NB4 (cell line): ENCODE measurements at regions not wholly inside any gene's neighbourhood (a gene's known extent, or its start where the extent isn't known, plus 50 kb on each side); places are given as distances from the start of the nearest gene placed in this dataset.

Experiments
- DNase-seq: peaks from one replicate; pipeline ENCODE4 v3.0.0; 2010; ENCODE audit warnings: low read depth
- H3K4me3 ChIP-seq: one replicate; pipeline ENCODE4 v1.5.1; 2011; ENCODE audit warnings: mild to moderate bottlenecking, low read depth, low read length, moderate library complexity
- MYC ChIP-seq: IDR thresholded peaks from 2 replicates; pipeline ENCODE4 v1.6.1; 2011; ENCODE audit warnings: low read depth, low read length
- POLR2A ChIP-seq: IDR thresholded peaks from 2 replicates; pipeline ENCODE4 v1.6.1; 2011; ENCODE audit warnings: mild to moderate bottlenecking; ENCODE audit not compliant: insufficient read length; ENCODE audit errors: extremely low read depth
- TF ChIP-seq, protein P1 (sequence below): IDR thresholded peaks from 2 replicates; pipeline ENCODE4 v1.6.1; 2011; ENCODE audit warnings: low read depth, low read length
- TF ChIP-seq, protein P2 (sequence below): IDR thresholded peaks from one replicate; pipeline ENCODE4 v1.5.1; 2012; ENCODE audit warnings: low read depth, low read length

DNA sequence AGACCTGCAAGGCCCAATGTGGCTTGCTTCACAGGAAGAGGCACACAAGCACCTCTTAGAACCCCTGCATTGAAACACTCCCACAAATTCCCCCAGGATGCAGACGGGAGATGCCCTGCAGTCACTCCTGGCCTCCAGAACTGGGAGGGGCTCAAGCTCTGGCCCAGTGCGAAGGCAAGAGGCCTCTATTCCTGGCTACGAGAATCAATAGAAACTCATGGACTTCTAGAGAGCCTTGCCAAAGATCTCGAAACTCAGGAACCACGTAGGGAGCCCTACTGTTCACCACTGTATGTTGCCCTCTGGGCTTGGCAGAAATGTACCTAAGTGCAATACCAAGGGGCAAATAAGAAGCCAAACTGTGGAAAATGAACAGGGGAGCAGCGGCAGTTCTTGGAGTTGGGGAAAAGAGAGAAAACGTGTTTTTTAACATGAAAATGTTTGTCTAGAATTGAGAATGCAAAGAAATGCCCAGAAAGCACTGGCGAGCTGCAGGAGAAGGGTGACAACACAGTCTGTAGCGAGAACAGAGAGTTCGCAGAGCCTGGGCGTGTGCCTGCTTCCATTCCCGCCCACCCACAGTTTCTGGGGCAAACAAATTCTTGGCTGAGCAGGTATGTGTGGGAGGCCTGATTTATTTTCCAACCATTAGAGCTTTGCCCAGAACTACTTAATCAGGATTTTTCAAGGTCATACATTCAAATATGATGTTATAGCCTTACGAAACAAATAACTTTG is 260.5 kb upstream of the KLF14 start:
- DNase-seq = no peak
- H3K4me3 ChIP-seq = no peak overlapping the region
- TF ChIP-seq, protein P1, sequence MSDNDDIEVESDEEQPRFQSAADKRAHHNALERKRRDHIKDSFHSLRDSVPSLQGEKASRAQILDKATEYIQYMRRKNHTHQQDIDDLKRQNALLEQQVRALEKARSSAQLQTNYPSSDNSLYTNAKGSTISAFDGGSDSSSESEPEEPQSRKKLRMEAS = no peak
- TF ChIP-seq, protein P2, sequence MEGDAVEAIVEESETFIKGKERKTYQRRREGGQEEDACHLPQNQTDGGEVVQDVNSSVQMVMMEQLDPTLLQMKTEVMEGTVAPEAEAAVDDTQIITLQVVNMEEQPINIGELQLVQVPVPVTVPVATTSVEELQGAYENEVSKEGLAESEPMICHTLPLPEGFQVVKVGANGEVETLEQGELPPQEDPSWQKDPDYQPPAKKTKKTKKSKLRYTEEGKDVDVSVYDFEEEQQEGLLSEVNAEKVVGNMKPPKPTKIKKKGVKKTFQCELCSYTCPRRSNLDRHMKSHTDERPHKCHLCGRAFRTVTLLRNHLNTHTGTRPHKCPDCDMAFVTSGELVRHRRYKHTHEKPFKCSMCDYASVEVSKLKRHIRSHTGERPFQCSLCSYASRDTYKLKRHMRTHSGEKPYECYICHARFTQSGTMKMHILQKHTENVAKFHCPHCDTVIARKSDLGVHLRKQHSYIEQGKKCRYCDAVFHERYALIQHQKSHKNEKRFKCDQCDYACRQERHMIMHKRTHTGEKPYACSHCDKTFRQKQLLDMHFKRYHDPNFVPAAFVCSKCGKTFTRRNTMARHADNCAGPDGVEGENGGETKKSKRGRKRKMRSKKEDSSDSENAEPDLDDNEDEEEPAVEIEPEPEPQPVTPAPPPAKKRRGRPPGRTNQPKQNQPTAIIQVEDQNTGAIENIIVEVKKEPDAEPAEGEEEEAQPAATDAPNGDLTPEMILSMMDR = no peak
- no peak for TF ChIP-seq POLR2A
- TF ChIP-seq MYC = no peak

DNA sequence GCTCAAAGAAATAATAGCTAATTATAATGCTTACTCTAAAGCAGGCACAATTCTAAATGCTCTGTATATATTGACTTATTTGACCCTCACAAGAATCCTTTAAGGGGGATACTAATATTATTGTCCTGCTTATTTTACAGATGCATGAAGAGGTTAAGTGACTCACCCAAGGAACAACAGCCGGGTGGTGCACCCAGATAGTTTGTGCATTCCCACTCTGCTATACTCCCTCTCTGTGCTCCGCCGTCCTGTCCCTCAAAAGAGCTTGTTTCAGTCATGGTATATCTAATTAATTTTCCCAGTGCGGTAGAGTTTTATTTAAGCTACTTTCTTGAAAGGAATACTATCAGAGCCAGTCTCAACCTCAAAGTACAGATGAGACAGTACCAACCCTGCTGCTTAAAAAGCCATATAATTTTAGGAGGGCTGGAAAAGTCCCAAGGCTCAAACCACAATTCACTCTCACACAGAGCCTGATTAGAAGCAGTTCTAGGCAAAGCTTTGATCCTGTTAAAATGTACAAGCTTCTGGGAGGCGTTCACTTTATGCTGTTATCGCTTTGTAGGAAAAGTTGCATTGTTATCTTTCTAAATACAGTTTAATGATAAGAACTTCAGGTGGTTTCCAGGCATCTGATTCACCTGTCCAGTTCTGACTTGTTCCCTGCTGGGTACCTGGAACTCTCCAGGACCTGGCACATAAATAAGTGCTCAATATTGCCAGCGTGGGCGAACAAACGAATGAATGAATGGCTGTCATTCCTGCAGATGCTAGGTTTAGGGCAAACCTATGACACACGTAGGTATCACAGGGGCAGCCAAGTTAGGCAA is 261.5 kb upstream of the KLF14 start:
- TF ChIP-seq MYC (no peak), POLR2A (no peak)
- TF ChIP-seq, protein P2 = no peak
- TF ChIP-seq, protein P1 = no peak
- H3K4me3 ChIP-seq = no peak overlapping the region
- DNase-seq = no peak

DNA sequence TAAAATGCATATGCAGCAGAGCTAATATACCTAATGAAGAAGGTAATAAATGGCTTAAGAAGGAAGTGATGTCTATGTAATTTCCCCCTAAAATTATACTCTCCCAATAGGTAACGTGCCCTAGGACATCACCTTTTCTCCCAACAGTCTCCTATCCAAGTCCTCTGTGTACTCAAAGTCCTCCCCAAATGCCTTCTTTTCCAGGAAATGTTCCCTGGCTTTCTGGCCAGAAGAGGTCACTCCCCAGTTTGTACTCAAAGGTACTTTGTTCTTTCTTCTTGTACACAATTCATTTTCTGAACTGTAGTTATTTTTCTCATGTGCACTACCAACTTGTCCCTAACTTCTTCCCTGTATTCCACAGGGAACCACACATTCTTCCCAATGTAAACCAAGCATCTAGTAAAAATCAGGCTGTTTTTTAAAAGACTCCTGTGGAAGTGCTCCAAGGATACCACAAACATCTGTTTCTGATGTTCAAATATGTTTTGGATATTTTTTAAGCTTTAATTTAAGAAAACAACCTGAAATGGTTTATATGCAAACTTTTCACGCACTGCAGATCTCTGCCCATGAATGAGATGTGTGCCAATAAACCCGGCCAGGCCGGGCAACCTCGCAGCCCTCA is 262.3 kb upstream of the KLF14 start:
- H3K4me3 ChIP-seq = no peak overlapping the region
- TF ChIP-seq, protein P2 = no peak
- no peak for DNase-seq

DNA sequence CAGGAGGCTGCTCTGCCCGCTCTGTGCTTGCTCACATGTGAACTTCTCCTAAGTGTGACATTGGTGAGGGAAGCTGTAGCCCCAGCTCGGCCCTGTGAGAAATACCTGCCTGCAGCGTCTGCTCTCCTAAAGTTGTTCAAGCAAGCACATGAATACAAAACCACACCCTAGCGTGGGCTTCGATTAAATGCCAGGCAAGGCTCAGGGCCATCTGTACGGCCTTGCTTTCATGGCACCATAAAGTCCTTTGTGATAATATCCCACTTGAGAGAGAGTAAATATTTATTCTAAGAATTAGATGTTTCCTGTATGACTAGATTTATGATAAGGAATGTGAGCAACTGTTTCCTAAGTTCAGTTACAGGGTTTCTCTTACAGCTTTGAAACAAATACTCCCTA is 262.8 kb upstream of the KLF14 start:
- H3K4me3 ChIP-seq = no peak overlapping the region
- TF ChIP-seq, protein P2 = no peak
- TF ChIP-seq, protein P1 = no peak
- TF ChIP-seq POLR2A (no peak), MYC (no peak)
- DNase-seq = no peak

DNA sequence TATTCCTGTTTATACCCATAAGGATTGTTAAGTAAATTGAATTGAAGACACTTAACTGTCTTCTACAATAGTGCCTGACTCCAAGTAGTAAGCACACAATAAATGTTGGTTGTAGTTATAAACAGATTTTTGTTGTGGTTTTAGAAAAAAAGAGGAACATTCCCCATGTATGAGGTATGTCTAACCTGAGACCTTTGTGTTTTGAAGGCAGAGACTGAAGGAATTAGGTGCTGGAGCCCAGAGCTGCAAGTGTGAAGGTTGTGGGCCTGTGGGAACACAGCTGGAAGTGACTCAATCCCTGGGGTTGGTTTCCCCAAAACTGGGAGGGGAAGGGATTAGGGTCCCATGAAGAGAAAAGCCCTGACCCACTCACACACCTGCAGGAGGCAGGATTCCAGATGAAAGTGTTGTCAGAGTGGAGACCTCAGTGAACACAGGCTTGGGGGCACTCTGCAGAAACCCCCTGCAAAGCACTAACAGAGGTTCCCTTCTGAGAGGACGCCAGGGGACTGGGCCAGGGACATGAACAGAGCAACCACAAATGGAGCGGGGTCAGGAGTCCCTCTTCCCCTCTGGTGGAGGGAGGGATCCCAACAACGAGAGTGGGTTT is 265.1 kb upstream of the KLF14 start:
- no peak overlapping the region for H3K4me3 ChIP-seq
- TF ChIP-seq POLR2A (no peak), MYC (no peak)
- TF ChIP-seq, protein P1 = no peak
- DNase-seq = no peak

DNA sequence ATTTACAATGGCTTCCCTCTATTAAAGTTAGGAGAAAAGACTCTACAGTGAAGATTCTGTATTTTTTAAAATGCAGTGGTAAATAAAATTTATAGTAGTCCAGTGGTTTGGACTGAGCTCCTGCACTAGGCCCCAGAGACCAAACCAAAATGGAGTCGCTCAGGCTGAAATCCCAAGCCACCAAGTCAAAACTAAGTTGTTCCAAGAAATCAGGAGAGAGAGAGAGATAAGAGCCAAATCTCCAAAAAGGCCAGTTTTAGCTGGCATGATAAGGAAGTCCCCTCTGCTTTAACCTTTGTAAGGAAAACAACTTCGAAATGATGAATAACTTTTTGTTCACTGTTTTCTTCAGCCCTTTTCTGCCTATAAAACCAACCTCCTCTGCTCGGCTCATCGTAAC is 265.9 kb upstream of the KLF14 start:
- TF ChIP-seq MYC (no peak), POLR2A (no peak)
- TF ChIP-seq, protein P1 = no peak
- TF ChIP-seq, protein P2 = no peak
- no peak overlapping the region for H3K4me3 ChIP-seq
- no peak for DNase-seq
